Cerebellar cortex (tissue), 1 donor: ENCODE measurements at regions not wholly inside any gene's neighbourhood (a gene's known extent, or its start where the extent isn't known, plus 50 kb on each side); places are given as distances from the start of the nearest gene placed in this dataset.
A peak's percentile ranks its signal among the peaks of the same experiment; 100 is the strongest.

Source experiments
- DNase-seq: peaks from one replicate; pipeline ENCODE4 v3.0.0-alpha.2; 2015; ENCODE audit warnings: low spot score

DNA sequence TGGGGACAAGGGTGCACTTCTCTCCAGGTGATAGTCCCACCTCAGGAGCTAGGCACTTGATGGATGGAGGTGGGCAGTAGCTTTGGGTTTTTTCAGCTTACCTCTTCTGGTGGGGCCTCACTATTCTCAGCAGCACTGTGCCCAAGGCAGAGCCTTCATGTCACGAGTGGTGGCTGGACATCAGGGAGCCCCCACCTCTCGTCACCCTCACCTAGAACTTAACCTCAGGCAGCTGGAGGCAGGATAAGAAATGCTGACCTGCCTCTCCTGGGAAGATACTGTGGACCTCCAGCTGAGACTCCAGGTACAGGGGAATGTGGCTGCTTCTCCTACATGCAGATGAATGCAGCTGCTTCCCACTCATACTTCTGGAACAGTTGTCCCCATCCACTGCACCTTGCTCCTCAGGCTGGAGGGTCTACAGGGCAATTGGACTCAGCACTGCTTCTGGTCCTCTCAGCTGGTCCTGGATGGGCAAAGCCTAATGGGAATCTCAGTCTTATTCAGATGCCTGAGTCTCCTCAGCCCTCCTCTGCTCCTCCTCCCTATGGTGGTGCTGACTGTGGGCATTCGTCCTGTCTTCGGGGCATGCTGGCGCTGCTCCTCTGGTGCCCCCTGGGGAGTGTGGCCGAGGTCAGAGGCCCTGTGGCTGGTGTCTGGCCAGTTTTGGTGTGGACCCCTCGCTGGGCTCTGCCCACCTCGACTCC lies 129.9 kb downstream of the KLF13 start:
- DNase-seq, result no peak

DNA sequence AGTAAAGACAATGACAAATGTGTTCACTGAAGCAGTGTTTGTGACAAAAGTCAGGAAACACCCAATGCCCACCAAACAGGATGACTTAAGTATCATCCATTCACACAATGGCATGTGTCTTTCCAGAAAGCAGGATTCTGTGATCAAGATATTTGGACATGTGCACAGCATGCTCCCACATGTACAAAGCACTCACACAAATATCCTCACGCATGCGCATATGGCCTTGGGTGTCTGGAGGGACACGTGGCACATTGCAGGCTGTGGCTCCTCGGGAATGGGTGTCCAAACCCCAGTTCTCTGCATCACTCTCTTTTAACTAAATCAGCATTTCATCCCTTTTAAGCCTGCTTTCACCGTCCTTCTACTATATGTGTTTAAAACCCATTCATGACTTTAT lies 130.5 kb downstream of the KLF13 start:
- DNase-seq, result no peak

DNA sequence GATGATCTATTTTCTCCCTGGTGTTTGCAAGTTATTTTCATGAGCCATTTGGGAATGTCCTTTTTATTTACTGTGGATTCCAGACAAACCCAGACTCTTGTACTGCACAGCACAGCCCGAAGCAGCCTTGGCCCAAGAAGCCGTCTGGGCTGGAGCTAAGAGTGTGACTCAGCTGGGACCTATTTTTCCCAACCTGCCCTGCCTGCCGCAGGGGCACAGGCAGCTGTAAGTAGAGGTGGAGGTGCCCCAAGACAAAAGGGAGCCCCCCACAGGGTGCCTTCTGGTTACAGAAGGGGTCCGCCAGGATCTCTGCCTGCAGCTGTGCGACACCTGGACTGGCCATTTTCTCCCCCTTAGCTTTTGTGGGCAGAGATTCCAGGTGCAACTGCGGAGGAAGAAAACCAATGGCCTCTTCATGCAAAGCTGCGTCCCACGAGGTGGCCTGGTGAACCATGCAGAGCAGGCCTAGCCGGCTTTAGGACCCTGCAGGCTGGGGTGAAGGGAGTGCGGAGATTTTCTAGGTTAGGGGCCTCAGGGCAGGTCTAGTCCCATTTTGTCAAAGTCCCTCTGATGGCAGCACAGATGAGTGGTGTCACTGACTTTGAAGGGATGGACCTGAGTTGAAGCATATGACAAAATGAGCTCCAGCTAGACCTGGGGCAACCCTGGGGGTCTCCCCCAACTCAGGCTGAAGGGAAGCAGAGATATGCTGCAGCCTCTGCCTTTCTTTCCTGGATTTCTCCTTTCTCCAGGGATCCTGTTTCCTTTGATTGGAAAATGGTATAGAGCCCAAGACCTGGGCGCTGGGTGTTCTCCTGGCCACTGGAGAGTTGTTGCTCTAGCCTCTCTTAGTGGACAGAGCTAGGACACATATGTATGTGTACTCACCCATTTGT lies 131.2 kb downstream of the KLF13 start:
- no peak for DNase-seq

DNA sequence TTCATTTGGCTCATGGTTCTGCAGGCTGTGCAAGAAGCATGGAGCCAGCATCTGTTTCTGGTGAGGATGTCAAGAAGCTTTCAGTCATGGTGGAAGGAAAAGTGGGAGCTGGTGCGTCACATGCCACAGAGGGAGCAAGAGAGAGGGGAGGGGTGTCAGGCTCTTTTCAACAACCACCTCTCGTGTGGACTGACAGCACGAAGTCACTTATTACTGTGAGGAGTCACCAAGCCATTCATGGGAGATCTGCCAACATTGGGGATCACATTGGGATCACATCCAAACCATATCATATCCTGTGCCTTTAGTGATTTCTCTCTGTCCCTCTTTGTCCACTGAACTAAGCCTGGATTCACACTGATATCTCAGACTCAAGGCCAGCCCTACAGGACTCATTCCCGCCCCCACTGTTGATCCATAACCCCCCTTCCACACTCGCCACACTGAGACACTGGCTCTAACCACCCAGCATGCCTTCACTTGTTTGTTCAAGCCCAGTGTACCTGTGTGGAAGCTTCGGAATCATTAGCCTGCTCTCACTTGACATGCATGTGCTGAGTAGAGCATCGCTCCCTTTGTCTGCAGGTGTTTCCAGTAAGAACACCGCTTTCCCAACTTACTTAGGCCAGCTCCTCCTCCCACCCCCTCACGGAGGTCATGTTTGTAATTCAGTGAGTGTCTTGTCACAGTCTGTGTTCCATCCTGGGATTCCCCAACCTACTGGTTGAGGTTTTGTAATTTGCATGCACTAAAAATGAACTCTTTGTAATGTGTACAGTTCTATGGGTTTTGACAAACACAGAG lies 132.2 kb downstream of the KLF13 start:
- no peak for DNase-seq

DNA sequence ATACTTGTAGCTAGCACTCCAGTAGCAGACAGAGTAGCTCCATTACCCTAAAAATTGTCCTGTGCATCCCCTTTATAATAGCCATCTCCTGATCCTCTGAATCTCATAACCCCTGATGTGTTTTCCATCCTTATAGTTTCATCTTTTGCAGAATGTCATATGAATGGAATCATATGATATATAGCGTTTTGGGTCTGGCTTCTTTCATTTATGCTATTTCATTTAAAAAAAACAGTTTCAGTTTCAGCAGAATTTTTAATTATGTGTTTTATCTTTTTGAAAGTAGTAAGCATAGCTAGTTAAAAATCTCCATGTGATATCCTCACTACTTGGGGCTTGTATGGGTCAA lies 132.7 kb downstream of the KLF13 start:
- no peak for DNase-seq

DNA sequence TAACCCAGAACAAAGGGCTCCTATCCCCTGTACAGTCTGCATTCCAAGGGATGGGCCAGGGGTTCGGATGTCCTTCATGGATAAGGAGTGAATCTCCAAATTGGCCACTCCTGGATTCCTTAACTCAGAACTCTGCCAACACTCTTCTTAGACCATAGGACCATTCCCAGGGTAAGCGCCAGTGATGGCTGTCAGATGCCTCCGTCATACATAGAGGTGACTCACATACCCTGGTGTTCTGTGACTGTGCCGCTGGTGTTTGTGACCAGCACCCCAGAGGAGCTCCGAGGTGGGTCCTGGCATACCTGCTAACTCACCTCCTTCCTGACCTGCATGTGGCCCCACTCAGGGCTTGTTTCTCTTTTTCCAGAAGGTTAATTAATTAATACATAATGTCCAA lies 134.7 kb downstream of the KLF13 start:
- DNase-seq, result no peak

DNA sequence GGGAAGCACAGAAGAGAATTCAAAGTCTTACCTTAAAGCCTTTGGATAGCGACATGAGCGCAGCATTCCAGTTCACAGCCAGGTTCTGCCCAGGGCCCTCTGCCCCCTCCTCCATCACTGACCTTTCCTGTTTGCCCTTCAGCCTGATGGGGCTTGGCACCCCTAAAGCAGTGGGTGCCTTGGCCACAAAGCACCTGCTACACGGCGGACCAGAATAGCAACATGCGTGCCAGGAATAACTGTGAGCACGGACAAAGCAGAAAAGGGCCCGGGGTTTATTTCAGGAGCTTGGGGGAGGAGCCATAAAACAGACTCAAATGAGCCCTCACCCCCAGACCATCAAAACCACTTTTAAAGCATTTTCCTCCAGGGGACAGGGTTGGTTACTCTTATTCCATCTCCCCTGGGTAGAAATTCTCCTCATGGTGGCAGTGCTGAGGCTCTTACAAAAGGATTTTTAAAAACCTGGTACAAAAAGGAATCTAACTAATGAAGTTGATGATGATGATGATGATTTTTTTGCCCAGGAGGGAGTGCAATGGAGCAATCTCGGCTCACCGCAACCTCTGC lies 135.4 kb downstream of the KLF13 start:
- no peak for DNase-seq

DNA sequence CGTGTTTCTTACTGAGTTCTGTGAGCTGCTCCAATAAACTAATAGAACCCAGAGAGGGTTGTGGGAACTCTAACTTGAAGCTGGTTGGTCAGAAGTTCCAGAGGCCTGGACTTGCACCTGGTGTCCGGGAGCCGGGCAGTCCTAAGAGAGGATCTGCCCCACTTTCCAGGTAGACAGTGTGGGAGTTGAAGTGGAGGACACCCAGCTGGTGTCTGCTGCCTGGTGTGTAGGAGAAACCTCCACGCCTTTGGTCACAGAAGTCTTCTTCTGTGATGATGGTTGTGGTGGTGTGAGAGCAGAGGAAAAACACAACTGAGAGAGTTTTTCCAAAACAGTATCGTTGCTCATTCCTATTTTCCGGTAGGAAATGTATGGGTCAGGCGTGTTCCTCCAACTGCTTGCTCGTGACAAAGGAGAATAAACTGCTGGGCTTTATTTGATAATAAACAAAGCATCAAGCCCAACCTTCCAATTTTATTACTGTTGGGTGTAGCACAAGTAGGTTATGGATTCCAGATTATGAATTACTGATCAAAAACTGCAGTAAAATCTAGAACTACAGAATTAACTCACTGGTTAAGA lies 137.0 kb downstream of the KLF13 start:
- DNase-seq, result no peak

DNA sequence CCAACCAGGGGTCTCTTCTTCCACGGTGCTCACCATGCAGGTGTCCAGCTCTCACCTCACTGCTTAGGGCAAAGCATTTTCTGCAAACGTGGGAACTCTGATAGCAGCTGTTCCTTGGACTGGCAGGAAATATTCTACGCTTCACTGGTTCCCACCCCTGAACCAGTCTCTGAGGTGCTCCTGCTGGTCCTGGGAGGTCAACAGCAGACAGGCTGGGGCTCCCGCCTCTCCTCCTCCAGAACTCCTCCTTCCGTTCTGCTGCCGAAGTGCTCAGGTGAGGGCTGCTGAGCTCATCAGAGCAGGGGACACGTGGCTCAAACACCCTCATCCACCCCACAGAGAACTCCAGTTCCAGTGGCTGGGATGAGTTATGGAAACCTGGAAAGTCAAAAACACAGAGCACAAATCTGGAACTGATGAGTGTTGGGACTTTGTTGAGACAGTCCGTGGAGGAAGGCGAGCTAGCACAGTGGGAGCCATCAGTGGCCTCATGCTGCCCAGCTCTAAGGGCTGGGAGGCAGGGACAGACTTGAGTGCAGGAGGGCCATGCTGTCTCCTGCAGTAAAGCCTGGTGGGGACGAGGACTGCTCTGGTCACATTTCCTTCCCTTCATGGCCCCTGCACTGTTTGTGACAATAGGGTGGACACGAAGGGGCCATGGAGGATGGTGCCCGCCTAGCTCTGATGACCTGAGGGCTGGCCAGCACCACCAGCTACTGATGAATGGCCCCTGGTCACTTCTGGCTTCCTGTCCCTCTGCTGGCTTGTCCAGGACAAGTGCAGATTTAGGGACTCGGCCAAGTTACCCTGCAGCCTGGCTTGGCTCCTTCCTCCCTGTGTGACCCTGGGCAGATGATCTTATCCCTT lies 137.8 kb downstream of the KLF13 start:
- no peak for DNase-seq

DNA sequence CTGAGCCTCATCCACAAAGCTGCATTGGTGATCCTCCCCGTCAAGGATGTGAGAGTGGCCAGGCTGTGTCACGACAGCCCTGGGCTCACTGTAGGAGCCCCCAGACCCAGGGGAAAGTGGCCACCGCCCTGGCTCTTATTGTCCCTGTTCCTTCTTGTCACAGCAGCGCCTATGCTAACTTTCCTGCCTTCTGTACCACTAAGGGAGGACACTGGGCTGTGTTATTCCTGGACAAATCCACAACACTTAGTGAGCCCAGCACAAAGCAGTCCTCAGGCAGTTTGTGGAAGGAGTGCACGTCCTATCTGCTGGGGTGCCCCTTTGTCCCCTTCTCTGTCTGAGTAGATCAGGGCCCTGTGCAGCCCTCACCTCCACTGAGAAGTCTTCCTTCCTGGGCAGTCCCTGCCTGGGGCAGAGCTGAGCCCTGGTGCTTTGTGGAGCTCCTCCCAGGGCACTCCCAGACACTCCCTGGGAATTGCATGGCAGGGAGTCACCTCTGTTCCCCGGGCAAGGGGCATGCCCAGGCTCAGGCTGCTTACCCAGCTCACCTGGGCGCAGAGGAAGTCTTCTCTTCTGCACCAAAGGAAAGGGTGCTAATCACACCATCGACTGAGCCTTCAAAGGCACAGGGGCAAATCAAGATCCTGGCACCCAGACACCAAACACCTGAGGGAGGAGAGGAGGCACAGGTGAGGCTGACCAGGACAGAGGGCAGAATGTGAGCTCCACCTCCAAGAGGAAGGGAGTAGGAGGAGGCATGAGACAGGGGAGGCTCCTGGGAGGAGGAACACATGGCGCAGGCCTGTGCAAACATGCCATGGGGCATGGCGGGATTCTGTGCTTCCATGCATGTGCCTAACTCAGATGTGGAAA lies 138.7 kb downstream of the KLF13 start:
- DNase-seq, result no peak

DNA sequence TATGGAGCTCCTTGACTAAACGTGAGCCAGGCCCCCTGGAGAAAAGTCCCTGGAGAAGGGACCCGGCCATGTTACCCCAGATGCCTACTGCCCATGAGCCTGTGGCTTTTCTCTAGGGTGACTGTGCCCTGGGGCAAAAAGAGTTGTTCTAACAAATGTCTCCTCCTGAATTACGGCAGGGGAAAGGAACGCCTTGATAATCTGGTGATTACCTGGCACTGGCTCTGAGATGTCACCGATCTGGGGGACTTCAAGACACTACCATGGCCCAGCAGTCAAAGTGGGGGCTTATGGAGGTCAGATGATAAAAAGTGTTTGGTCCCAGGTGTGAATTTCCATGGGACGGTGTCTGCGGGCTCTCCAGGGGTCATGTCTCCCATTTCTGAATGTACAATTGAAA lies 140.7 kb downstream of the KLF13 start:
- no peak for DNase-seq

DNA sequence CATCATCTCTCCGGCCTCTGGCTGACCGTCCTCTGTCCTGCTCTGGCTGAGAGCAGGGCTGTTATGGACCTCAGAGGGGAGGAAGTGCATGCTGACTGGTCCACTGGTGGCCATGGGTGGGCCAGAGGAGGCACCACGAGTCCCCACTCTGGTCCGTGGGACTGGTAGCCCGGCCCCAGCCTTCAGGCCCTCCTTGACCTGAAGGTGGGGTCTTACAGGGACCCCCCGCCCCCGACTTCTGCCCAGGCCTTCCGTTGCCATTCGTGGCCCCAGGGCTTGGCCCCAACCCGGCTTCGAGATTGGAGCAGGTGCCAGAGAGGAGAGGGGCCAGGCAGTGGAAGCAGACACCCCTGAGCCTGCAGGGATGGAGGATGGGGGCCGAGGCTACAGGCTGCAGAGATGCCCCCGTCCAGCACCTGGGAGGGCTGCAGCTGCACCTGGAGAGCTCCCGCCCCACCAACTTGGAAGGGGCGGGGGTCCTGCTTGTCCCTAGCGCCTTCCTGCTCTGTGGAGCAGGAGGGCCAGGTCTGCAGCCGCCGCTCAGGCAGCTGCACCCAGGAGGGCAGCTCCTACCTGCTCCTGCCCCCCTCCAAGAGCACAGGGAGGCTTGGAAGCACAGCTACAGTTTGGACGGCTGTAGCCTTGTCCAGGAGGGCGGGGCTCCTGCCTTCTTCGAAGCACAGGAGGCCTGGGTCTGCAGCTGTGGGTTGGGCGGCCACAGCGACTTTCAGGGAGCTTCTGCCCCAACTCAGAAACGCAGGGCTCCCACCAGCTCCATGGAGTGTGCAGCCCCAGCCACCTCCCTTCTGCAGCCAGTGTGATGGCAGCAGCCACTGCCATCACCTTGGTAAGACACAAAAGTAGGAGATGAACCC lies 142.5 kb downstream of the KLF13 start:
- DNase-seq, result no peak

DNA sequence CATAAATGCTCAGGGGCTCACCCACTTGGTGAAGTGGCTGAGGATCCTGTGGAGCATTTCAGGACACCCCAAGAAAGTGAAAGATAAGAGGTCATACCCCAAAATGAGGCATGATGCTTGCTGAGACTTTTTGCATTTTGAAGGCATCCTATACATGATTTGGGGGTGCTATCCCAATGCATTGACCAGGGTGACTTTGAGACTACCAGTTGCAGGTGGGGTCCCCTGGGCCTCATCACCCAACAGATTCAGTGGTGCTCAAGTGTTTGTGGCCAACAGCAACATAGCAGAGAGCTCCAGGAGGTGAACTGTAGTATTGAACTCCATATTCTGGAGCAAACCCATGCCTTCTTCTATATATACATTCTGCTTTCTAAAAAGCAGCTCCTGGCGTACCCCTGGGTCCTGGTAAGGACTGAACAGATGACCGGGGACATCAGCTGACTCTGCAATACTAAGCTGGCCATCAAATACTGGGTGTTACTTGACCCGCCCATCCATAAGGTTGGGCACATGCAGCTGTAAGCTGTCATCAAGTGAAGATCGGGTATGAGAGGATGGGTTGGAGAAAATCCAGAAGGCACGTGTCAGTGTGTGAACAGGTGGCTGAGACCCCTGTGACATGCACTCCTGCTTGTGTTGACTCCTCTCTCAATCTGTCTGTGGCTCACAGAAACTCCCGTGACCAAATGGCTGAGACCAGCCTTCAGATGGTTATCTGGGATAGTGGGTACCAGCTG lies 143.3 kb downstream of the KLF13 start:
- DNase-seq, result no peak

DNA sequence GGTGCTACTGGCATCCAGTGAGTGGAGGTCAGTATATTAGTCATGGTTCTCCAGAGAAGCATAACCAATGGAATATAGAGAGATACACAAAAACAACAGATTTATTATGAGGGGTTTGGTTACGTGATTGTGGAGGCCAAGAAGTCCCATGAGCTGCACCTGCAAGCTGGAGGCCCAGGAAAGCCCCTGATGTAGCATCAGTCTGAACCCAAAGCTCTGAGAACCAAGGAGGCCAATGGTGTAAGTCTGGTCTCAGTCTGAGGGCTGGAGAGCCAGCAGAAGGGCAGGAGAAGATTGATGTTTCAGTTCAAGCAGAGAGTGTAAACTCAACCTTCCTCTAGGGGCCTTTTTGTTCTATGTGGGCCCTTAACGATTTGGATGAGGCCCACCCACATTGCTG lies 144.1 kb downstream of the KLF13 start:
- DNase-seq, result no peak

DNA sequence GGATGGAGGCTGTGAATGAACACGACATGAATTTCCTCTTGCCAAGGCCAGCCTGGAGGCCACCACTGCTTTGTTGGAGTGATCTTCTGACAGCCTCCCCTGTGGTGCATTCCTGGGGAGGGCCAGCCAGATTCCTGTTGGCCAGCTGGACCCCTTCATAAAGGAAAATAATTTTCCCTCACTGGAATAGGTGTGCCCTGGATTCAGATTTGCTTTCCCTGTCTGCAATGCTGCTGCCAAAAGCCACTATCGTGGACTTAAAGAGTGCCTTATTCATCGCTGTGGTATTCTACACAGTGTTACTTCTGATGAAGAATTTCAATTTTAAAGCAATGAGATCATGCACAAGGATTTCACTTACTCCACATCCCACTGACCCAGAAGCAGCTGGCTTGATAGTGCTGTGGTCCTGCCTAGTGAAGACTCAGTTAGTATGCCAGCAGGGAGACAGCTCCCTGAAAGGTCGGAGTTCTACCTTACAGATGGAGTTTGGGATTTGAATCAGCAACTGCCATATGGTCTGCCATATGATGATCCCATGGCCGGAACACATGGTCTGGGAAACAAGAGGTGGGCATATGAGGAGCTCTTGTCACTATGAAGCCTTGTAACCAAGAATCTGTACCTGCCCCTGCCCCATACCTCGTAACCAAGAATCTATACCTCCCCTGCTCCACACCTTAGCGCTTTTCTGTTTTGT lies 145.2 kb downstream of the KLF13 start:
- DNase-seq, result peak; percentile 91

DNA sequence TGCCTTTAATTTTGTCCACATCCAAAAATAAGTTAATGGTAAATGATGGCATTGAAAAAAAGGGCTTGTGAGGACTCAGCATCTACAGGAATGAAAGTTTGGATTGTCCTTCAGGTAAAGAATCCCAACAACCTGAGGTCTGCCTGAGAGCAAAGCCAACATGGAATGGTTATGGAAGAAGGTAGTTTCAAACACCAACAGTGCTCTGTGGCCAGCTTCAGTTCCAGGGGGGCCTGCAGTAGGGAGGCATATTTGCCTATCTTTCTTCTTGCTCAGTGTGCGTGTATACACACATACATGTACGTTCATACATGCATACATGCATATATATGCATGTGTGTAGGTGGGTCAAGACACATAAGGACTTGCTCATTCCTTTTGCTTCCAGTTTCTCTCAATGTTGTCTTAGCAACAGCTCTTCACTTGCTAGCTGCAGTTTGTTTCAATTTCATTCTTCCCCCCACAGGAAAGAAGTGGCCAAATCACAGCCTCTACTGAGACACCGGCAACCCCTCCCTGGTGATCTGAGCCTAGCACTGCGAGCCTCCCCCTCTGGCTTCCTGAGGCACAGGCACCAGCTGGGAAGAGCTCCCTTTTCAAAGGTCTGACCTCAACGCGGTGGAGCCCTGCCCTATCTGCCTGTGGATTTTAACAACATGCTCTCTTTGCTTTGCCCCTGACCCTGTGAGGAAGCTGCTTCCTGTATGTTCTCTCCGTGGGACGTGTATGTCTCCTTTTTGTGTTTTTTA lies 146.2 kb downstream of the KLF13 start:
- DNase-seq, result peak; percentile 52
